ENCODE measurements at regions not wholly inside any gene's neighbourhood (a gene's known extent, or its start where the extent isn't known, plus 50 kb on each side); places are given as distances from the start of the nearest gene placed in this dataset.

DNA sequence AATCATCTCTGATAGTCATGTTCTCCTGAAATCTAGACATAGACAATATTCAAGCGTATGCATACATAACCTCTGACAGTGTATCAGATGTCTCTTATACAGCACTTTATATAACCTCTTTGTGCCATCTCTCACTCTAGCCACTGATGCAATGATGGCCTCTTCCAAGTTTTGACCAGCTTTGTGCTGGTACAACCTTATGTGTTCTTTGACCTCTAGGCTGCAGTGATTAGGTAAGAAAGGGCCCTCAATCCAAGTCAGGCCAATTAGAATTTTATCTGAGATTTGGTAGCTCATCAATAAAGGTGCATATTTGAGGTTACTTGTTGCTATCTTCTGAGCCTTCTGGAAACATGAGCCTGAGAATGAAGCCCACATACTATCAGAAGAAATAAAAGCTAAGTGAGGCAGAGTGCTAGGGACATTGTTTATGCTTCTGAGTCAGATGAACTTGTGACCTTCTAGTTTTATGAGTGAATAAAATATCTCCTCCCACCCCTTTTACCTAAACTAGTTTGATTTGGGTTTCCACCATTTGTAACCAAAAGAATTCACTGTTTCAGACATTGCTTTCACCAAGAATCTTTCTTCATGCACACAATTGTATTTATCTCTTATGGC is 283.2 kb upstream of the SUCLG2 start:
- TF ChIP-seq CTCF (IDR thresholded peaks at IDR 0.05) = no peak
- no peak for TF ChIP-seq TEAD4 (IDR thresholded peaks at IDR 0.05; ENCODE audit: borderline replicate concordance, insufficient read depth)
